HFF-Myc (cell line): ENCODE measurements at regions not wholly inside any gene's neighbourhood (a gene's known extent, or its start where the extent isn't known, plus 50 kb on each side); places are given as distances from the start of the nearest gene placed in this dataset.

Experiments
- DNase-seq: peaks from one replicate; pipeline ENCODE4 v3.0.0-alpha.2; 2011; ENCODE audit warnings: low read depth; ENCODE audit errors: extremely low read depth
- H3K4me3 ChIP-seq: replicated peaks from 2 replicates; pipeline ENCODE4 v1.5.1; 2011; ENCODE audit warnings: low read depth, mild to moderate bottlenecking, control low read depth, low read length
- CTCF ChIP-seq: IDR thresholded peaks from 2 replicates; pipeline ENCODE4 v1.5.1; 2012; ENCODE audit warnings: mild to moderate bottlenecking, low read depth, low read length, control low read depth; ENCODE audit errors: missing control alignments

DNA sequence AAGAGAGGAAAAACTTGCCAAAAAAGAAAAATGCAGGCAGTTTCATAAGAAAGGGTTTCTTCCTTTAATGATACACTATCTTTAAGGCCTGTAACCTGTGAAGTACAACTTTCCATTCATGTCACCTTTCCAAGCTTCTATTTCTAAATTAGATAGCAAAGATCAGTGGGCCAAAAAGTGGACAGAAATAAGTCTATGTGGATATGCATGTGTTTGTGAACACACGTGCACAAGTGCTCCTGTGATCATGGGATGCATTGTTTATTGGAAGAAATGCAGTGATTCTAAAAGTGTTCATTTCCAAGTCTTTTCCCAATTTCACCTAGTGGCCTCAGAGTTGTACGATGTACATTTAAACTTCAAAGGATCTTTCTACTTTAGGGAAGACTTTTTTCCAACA is 230.0 kb upstream of the BLID start:
- DNase-seq = no peak
- no peak overlapping the region for H3K4me3 ChIP-seq
- TF ChIP-seq CTCF = no peak

- DNase-seq = no peak
- no peak for TF ChIP-seq CTCF
- no peak overlapping the region for H3K4me3 ChIP-seq
Measured at GRCh38 chr11:122345586-122345985, 229.6 kb upstream of the BLID start.

- H3K4me3 ChIP-seq = no peak overlapping the region
- no peak for TF ChIP-seq CTCF
- DNase-seq = peak; percentile 85
Measured at GRCh38 chr11:122344215-122344614, 228.2 kb upstream of the BLID start.

- TF ChIP-seq CTCF = no peak
- no peak for DNase-seq
- H3K4me3 ChIP-seq = no peak overlapping the region
Measured at GRCh38 chr11:122343210-122343609, 227.2 kb upstream of the BLID start.

- DNase-seq = no peak
- H3K4me3 ChIP-seq = no peak overlapping the region
- TF ChIP-seq CTCF = no peak
Measured at GRCh38 chr11:122342089-122342744, 226.2 kb upstream of the BLID start.

DNA sequence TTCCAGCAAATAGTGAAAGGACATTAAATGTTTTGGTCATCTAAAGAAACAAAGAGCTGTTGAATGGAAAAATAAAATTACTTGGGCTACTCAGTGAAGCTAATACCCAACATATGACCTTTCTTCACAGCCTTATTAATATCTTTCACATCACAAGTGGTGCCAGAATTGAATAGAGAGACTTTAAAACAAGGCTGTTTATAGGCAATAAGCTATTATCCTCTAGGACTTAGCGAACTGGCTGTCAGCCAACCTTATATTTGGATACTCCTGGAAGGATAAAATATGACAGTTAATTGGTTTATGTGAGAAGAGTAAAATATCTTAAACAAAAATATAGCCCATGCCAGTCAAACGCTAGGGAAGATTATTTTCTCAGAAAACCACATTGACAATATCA is 225.5 kb upstream of the BLID start:
- DNase-seq = no peak
- no peak for TF ChIP-seq CTCF
- H3K4me3 ChIP-seq = no peak overlapping the region
